KMS-11 (cell line): ENCODE measurements at regions not wholly inside any gene's neighbourhood (a gene's known extent, or its start where the extent isn't known, plus 50 kb on each side); places are given as distances from the start of the nearest gene placed in this dataset.

Source experiments
- H2AFZ ChIP-seq: fragments of 200-600 bp; sonication (generic); 2 replicates; pipeline ENCODE4 v1.6.1; 2016; ENCODE audit warnings: antibody characterized with exemption, mixed run types, low read depth
- H3K27ac ChIP-seq: fragments of 200-600 bp; sonication (generic); 2 replicates; pipeline ENCODE4 v1.6.1; 2016; ENCODE audit warnings: mild to moderate bottlenecking, mixed run types
- H3K27me3 ChIP-seq: fragments of 200-600 bp; sonication (generic); 2 replicates; pipeline ENCODE4 v1.6.1; 2017; ENCODE audit warnings: mild to moderate bottlenecking, low read depth, mixed run types, moderate library complexity; ENCODE audit not compliant: insufficient read depth
- H3K36me3 ChIP-seq: fragments of 200-600 bp; sonication (generic); 2 replicates; pipeline ENCODE4 v1.6.1; 2017; ENCODE audit warnings: mild to moderate bottlenecking, mixed run types; ENCODE audit not compliant: insufficient read depth
- H3K4me1 ChIP-seq: fragments of 200-600 bp; sonication (generic); 2 replicates; pipeline ENCODE4 v1.6.1; 2016; ENCODE audit warnings: mild to moderate bottlenecking, low read depth, mixed run types; ENCODE audit not compliant: poor library complexity, severe bottlenecking
- H3K4me2 ChIP-seq: fragments of 200-600 bp; sonication (generic); 2 replicates; pipeline ENCODE4 v1.7.0; 2016; ENCODE audit warnings: mild to moderate bottlenecking, mixed run types
- H3K4me3 ChIP-seq: fragments of 200-600 bp; sonication (generic); IDR thresholded peaks from 2 replicates; pipeline ENCODE4 v1.6.1; 2017; ENCODE audit warnings: low read depth, low read length, mixed read lengths; ENCODE audit not compliant: insufficient read depth
- H3K79me2 ChIP-seq: fragments of 200-600 bp; sonication (generic); 2 replicates; pipeline ENCODE4 v1.6.1; 2016; ENCODE audit warnings: low read depth, mixed run types; ENCODE audit not compliant: insufficient read depth
- H3K9ac ChIP-seq: fragments of 200-600 bp; sonication (generic); 2 replicates; pipeline ENCODE4 v1.6.1; 2016; ENCODE audit warnings: mild to moderate bottlenecking, mixed run types
- H4K20me1 ChIP-seq: fragments of 200-600 bp; sonication (generic); 2 replicates; pipeline ENCODE4 v1.6.1; 2016; ENCODE audit warnings: mild to moderate bottlenecking, mixed run types; ENCODE audit not compliant: insufficient read depth
- CTCF ChIP-seq: fragments of 200-600 bp; sonication (generic); conservative IDR thresholded peaks from 2 replicates; pipeline ENCODE4 v1.6.1; 2017; ENCODE audit warnings: low read depth, mild to moderate bottlenecking, antibody characterized with exemption, low read length, moderate library complexity, mixed read lengths

GRCh38 chr14:98208943-98209342 lies 1063.1 kb downstream of the BCL11B start:
- Histone ChIP-seq H3K27ac (peak overlapping the region; percentile 82; the same call in 1 of the 2 replicates), H3K27me3 (no peaks in the 10 kb centered on the region), H3K4me1 (peaks cover 99% of the 10 kb centered on the region), H3K79me2 (no peaks in the 10 kb centered on the region), H3K36me3 (no peaks in the 10 kb centered on the region), H4K20me1 (no peaks in the 10 kb centered on the region), H2AFZ (no peak overlapping the region), H3K9ac (no peak overlapping the region), H3K4me3 (no peak overlapping the region), H3K4me2 (peak overlapping the region; percentile 80; the same call in 1 of the 2 replicates)
- no peak for TF ChIP-seq CTCF

- Histone ChIP-seq H3K4me1 (peaks cover 87% of the 10 kb centered on the region), H3K4me3 (no peak overlapping the region), H2AFZ (peak overlapping the region; percentile 59), H3K4me2 (peak overlapping the region; percentile 80), H3K79me2 (no peaks in the 10 kb centered on the region), H4K20me1 (no peaks in the 10 kb centered on the region), H3K9ac (peak overlapping the region; percentile 52), H3K27ac (peak overlapping the region; percentile 82), H3K27me3 (no peaks in the 10 kb centered on the region), H3K36me3 (no peaks in the 10 kb centered on the region)
- no peak for TF ChIP-seq CTCF
These were observed 1061.8 kb downstream of the BCL11B start for GRCh38 chr14:98210045-98210672.

- no peak overlapping the region for H3K4me2 ChIP-seq
- TF ChIP-seq CTCF: no peak
- H2AFZ ChIP-seq: no peak overlapping the region
- no peaks in the 10 kb centered on the region for H3K79me2 ChIP-seq
- no peaks in the 10 kb centered on the region for H3K36me3 ChIP-seq
- no peak overlapping the region for H3K4me3 ChIP-seq
- no peaks in the 10 kb centered on the region for H4K20me1 ChIP-seq
- H3K4me1 ChIP-seq: peaks cover 30% of the 10 kb centered on the region
- H3K27me3 ChIP-seq: no peaks in the 10 kb centered on the region
- no peak overlapping the region for H3K27ac ChIP-seq
- H3K9ac ChIP-seq: no peak overlapping the region
These were observed 1054.5 kb downstream of the BCL11B start for GRCh38 chr14:98217530-98217929.

GRCh38 chr14:98218218-98218617 lies 1053.8 kb downstream of the BCL11B start:
- H3K4me2 ChIP-seq: no peak overlapping the region; the same call in 1 of the 2 replicates
- H2AFZ ChIP-seq: no peak overlapping the region
- H3K36me3 ChIP-seq: no peaks in the 10 kb centered on the region
- TF ChIP-seq CTCF: no peak
- no peaks in the 10 kb centered on the region for H4K20me1 ChIP-seq
- no peak overlapping the region for H3K9ac ChIP-seq
- no peak overlapping the region for H3K27ac ChIP-seq
- H3K79me2 ChIP-seq: no peaks in the 10 kb centered on the region
- peaks cover 25% of the 10 kb centered on the region for H3K4me1 ChIP-seq
- no peak overlapping the region for H3K4me3 ChIP-seq
- no peaks in the 10 kb centered on the region for H3K27me3 ChIP-seq
